ENCODE measurements at regions not wholly inside any gene's neighbourhood (a gene's known extent, or its start where the extent isn't known, plus 50 kb on each side); places are given as distances from the start of the nearest gene placed in this dataset.
A peak's percentile ranks its signal among the peaks of the same experiment; 100 is the strongest.

DNA sequence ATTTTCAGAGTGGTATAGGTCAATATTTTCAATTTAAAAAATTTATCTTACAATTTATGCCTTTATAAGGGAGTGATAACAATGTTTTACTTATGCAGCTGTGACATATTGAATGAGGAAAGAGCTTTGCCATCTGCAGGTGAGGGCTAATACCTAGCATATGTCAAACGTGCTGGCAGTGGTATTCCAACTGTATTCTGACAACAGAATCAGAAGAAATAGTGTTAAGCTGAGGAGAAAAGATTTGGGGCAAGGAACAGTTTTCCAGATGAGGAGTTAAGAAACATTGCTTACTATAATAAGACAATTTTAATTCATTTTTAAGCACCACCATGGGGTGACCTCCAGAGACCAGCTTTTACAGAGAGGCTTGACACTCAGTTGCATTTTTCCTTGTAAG, 267.8 kb upstream of the ZNF608 start:
- H3K27ac Mint-ChIP-seq: no peak overlapping the region
- TF ChIP-seq, protein P1, sequence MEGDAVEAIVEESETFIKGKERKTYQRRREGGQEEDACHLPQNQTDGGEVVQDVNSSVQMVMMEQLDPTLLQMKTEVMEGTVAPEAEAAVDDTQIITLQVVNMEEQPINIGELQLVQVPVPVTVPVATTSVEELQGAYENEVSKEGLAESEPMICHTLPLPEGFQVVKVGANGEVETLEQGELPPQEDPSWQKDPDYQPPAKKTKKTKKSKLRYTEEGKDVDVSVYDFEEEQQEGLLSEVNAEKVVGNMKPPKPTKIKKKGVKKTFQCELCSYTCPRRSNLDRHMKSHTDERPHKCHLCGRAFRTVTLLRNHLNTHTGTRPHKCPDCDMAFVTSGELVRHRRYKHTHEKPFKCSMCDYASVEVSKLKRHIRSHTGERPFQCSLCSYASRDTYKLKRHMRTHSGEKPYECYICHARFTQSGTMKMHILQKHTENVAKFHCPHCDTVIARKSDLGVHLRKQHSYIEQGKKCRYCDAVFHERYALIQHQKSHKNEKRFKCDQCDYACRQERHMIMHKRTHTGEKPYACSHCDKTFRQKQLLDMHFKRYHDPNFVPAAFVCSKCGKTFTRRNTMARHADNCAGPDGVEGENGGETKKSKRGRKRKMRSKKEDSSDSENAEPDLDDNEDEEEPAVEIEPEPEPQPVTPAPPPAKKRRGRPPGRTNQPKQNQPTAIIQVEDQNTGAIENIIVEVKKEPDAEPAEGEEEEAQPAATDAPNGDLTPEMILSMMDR (IDR thresholded peaks at IDR 0.05; ENCODE audit: unreplicated experiment): no peak

DNA sequence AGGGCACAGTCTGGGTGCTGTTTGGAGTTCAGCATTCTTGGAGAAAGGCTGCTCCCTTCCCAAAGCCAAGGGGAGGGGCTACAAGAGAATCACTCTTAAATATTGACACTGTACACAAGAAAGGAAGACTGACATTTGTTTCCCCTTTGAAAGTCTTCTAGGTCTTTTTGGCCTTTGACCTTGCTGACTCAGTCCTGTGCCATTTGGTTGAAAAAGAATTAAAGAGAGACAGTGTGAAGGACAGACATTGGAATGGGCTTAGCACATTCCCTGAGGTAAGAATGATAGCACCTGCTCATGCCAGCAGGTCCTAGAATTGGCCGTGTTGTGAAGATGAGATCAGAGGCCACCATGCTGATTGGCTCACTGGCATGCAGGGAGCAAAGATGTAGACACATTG, 271.4 kb upstream of the ZNF608 start:
- Mint-ChIP-seq H3K36me3 (ENCODE audit: insufficient read depth) (no peaks in the 10 kb centered on the region), H3K27me3 (no peaks in the 10 kb centered on the region), H3K4me3 (ENCODE audit: low read depth) (no peak overlapping the region)

More for the DNA sequence above, 267.8 kb upstream of the ZNF608 start:
- H3K36me3 Mint-ChIP-seq (ENCODE audit: insufficient read depth): no peaks in the 10 kb centered on the region
- no peak overlapping the region for H3K4me3 Mint-ChIP-seq (ENCODE audit: low read depth)
- H3K4me1 Mint-ChIP-seq (ENCODE audit: low read depth): peaks cover 51% of the 10 kb centered on the region
- H3K27me3 Mint-ChIP-seq: no peaks in the 10 kb centered on the region
- no peak for DNase-seq (ENCODE audit: low spot score, unreplicated experiment)
- H3K9me3 Mint-ChIP-seq (ENCODE audit: low read depth): no peaks in the 10 kb centered on the region

GRCh38 chr5:125023673-125024072, 277.2 kb upstream of the ZNF608 start:
- H3K27ac Mint-ChIP-seq: no peak overlapping the region
- peaks cover 10% of the 10 kb centered on the region for H3K4me1 Mint-ChIP-seq (ENCODE audit: low read depth)
- DNase-seq (ENCODE audit: low spot score, unreplicated experiment): no peak
- peaks cover 4% of the 10 kb centered on the region for H3K9me3 Mint-ChIP-seq (ENCODE audit: low read depth)
- TF ChIP-seq, protein P1 (IDR thresholded peaks at IDR 0.05; ENCODE audit: unreplicated experiment): no peak
- H3K36me3 Mint-ChIP-seq (ENCODE audit: insufficient read depth): peaks cover 2% of the 10 kb centered on the region
- peaks cover 3% of the 10 kb centered on the region for H3K27me3 Mint-ChIP-seq
- H3K4me3 Mint-ChIP-seq (ENCODE audit: low read depth): no peak overlapping the region

More for the DNA sequence above, 271.4 kb upstream of the ZNF608 start:
- Mint-ChIP-seq H3K27ac (peak overlapping the region; percentile 13), H3K9me3 (ENCODE audit: low read depth) (no peaks in the 10 kb centered on the region), H3K4me1 (ENCODE audit: low read depth) (peaks cover 27% of the 10 kb centered on the region)
- DNase-seq (ENCODE audit: low spot score, unreplicated experiment): no peak
- TF ChIP-seq, protein P1 (IDR thresholded peaks at IDR 0.05; ENCODE audit: unreplicated experiment): no peak

DNA sequence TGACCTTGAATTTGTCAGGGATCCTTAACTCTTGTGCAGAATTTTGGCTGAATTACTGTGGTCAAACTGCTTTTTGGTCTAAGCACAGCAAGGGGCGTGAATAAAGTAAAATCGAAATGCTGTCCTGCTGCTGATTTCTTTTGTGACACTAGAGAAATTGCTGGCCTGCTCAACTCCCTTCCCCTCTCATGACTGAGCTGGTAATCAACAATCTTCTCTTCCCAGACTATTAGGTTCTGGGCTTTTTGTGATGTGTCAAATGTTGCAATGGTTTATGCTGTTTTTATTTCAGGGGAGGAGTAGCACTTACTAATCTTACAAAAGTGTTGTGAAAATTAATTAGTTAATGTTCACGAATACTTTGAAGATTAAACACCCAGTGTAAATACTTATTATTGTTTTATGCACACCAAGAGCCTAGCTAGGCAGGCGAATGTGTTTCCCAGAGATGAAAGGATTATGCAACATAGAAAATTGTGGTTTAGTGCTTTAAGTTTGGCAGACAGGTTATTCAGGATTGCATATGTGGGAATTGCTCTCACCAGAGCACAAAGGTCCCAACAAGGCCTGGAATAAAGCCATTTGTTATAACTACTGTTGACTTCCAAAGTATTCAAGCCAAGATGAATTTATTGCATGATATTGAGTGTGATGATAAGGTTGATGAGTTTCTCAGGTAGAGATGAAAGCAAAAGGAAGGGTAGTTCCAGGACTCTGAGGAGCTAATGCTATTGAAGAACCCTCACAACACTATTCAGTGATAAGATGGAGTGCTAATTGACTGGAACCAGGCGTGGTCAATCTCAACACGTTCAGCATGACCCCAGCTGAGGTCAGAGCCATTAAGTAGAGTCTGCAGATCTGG, 280.7 kb upstream of the ZNF608 start:
- no peak overlapping the region for H3K4me3 Mint-ChIP-seq (ENCODE audit: low read depth)
- no peak overlapping the region for H3K27ac Mint-ChIP-seq
- TF ChIP-seq, protein P1 (IDR thresholded peaks at IDR 0.05; ENCODE audit: unreplicated experiment): no peak
- DNase-seq (ENCODE audit: low spot score, unreplicated experiment): no peak
- peaks cover 2% of the 10 kb centered on the region for H3K36me3 Mint-ChIP-seq (ENCODE audit: insufficient read depth)
- peaks cover 5% of the 10 kb centered on the region for H3K27me3 Mint-ChIP-seq
- H3K9me3 Mint-ChIP-seq (ENCODE audit: low read depth): peaks cover 4% of the 10 kb centered on the region
- H3K4me1 Mint-ChIP-seq (ENCODE audit: low read depth): peaks cover 10% of the 10 kb centered on the region

DNA sequence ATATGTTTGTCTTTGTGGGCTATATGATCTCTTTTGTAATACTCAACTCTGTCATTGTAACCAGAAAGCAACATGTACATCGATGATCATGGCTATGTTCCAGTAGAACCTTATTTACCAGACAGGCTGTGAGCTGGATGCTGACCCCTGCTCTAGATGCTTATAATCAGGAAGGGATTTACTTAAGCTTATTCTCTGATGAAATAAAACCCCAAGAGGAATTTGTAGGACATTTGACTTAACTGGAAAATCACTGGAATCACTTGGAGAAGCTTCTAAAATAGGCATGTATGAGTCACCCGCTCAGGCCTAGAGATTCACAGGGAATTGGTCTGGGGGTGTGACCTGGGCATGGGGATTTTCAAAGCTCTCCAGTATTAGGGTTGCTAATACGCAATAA, 285.8 kb upstream of the ZNF608 start:
- Mint-ChIP-seq H3K36me3 (ENCODE audit: insufficient read depth) (peaks cover 2% of the 10 kb centered on the region), H3K27ac (no peak overlapping the region), H3K4me3 (ENCODE audit: low read depth) (no peak overlapping the region), H3K4me1 (ENCODE audit: low read depth) (peaks cover 3% of the 10 kb centered on the region), H3K9me3 (ENCODE audit: low read depth) (peaks cover 4% of the 10 kb centered on the region), H3K27me3 (peaks cover 12% of the 10 kb centered on the region)
- TF ChIP-seq, protein P1 (IDR thresholded peaks at IDR 0.05; ENCODE audit: unreplicated experiment): no peak
- no peak for DNase-seq (ENCODE audit: low spot score, unreplicated experiment)
